ENCODE measurements at regions not wholly inside any gene's neighbourhood (a gene's known extent, or its start where the extent isn't known, plus 50 kb on each side); places are given as distances from the start of the nearest gene placed in this dataset.

DNA sequence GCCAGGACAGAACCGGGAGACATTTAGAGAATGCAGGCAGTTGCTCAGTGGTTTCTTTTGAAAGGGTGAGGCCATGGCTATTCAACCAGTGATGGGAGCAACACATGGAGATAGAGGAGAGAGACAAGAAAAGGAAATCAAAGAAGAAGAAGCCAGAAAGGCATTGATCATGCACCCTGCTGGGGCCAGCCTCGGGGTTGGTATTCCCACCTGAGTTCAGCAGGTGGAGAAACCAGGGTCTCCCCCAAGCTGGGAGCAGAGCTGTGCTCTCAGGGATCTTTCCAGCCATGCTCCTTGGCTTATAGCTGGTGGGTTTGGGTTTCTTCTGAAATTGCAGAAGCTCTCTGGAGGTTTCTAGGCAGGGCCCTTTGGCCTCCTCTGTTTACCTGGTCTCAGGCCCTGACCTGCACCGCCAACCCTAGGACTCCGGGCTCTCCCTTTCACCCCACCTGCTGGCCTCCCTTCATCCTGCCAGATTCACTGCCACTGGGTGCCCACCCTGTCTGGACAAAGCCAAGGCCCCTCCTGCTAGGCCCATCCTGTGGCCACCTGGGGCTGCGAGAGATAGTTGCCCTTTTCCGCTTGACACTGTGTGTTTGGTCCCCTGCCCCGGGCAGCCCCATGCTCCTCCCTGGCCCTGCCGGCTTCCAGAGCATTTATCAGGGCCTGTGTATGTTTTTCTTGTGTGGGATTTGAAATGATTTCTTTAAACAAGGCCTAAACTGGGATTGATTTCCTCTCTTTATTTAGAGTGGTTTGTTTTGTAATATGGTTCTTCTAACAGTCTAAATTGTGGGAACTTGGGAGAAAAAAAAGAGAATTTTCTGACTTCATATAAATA is 126.7 kb downstream of the DDX1 start:
- Histone ChIP-seq H4K20me1 (ENCODE audit: insufficient read depth) (no peaks in the 10 kb centered on the region), H3K4me3 (ENCODE audit: low read length) (no peak overlapping the region), H3K36me3 (ENCODE audit: insufficient read depth, low read length) (no peaks in the 10 kb centered on the region), H3K27ac (ENCODE audit: low read length) (no peak overlapping the region), H3K9me3 (ENCODE audit: low read length) (no peaks in the 10 kb centered on the region), H3K79me2 (replicated peaks; ENCODE audit: insufficient read depth, low read length) (no peaks in the 10 kb centered on the region), H3K9me2 (ENCODE audit: insufficient read depth, low read length) (no peaks in the 10 kb centered on the region), H3K4me2 (ENCODE audit: low read length) (no peak overlapping the region), H3K27me3 (ENCODE audit: insufficient read depth, low read depth, low read length) (no peaks in the 10 kb centered on the region), H3F3A (ENCODE audit: insufficient read depth, low read length, poor library complexity, severe bottlenecking) (no peaks in the 10 kb centered on the region), H2AFZ (ENCODE audit: low read depth, low read length) (no peak overlapping the region), H3K9ac (ENCODE audit: low read length) (no peak overlapping the region)
- TF ChIP-seq TAF1 (IDR thresholded peaks at IDR 0.05; ENCODE audit: low read depth): no peak
- TF ChIP-seq EP300 (conservative IDR thresholded peaks at IDR 0.05; ENCODE audit: poor library complexity, severe bottlenecking): no peak
- no peak for TF ChIP-seq RAD21 (conservative IDR thresholded peaks at IDR 0.05)
- TF ChIP-seq MXI1 (conservative IDR thresholded peaks at IDR 0.05; ENCODE audit: poor library complexity, severe bottlenecking): no peak
- no peak for TF ChIP-seq SMC3 (conservative IDR thresholded peaks at IDR 0.05; ENCODE audit: poor library complexity)
- TF ChIP-seq POLR2AphosphoS5 (IDR thresholded peaks at IDR 0.05): no peak
- TF ChIP-seq REST (IDR thresholded peaks at IDR 0.05; ENCODE audit: borderline replicate concordance): no peak
- TF ChIP-seq, protein P1, sequence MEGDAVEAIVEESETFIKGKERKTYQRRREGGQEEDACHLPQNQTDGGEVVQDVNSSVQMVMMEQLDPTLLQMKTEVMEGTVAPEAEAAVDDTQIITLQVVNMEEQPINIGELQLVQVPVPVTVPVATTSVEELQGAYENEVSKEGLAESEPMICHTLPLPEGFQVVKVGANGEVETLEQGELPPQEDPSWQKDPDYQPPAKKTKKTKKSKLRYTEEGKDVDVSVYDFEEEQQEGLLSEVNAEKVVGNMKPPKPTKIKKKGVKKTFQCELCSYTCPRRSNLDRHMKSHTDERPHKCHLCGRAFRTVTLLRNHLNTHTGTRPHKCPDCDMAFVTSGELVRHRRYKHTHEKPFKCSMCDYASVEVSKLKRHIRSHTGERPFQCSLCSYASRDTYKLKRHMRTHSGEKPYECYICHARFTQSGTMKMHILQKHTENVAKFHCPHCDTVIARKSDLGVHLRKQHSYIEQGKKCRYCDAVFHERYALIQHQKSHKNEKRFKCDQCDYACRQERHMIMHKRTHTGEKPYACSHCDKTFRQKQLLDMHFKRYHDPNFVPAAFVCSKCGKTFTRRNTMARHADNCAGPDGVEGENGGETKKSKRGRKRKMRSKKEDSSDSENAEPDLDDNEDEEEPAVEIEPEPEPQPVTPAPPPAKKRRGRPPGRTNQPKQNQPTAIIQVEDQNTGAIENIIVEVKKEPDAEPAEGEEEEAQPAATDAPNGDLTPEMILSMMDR (IDR thresholded peaks at IDR 0.05; ENCODE audit: poor library complexity, severe bottlenecking): no peak
- no peak for TF ChIP-seq EZH2 (IDR thresholded peaks at IDR 0.05; ENCODE audit: borderline replicate concordance, insufficient read depth, low read length, poor library complexity, severe bottlenecking)

DNA sequence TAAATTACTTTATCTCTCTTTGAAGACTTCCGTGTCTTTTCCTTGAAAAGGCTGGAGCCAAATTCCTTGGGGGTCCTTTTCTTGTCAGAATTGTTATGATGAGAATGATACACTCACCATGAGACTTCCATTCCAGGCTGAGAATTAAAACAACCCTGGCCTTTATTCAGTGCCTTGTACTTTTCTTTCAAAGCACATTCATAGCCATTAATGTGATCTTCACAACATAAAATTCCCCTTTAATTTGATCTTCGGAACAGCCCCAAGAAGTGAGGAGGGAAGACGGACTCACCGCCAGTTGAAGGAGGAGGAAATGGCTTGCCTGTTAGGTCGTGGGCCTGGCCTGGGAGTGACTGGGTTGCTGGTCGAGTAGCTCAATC is 127.3 kb downstream of the DDX1 start:
- Histone ChIP-seq H3K27me3 (ENCODE audit: insufficient read depth, low read depth, low read length) (no peaks in the 10 kb centered on the region), H3K27ac (ENCODE audit: low read length) (no peak overlapping the region), H3K36me3 (ENCODE audit: insufficient read depth, low read length) (no peaks in the 10 kb centered on the region), H3K4me2 (ENCODE audit: low read length) (no peak overlapping the region), H3K4me3 (ENCODE audit: low read length) (no peak overlapping the region), H3K9me2 (ENCODE audit: insufficient read depth, low read length) (no peaks in the 10 kb centered on the region), H4K20me1 (ENCODE audit: insufficient read depth) (no peaks in the 10 kb centered on the region), H3K9me3 (ENCODE audit: low read length) (no peaks in the 10 kb centered on the region), H3F3A (ENCODE audit: insufficient read depth, low read length, poor library complexity, severe bottlenecking) (no peaks in the 10 kb centered on the region), H3K79me2 (replicated peaks; ENCODE audit: insufficient read depth, low read length) (no peaks in the 10 kb centered on the region), H3K9ac (ENCODE audit: low read length) (no peak overlapping the region), H2AFZ (ENCODE audit: low read depth, low read length) (no peak overlapping the region)
- TF ChIP-seq REST (IDR thresholded peaks at IDR 0.05; ENCODE audit: borderline replicate concordance): no peak
- no peak for TF ChIP-seq TAF1 (IDR thresholded peaks at IDR 0.05; ENCODE audit: low read depth)
- no peak for TF ChIP-seq EP300 (conservative IDR thresholded peaks at IDR 0.05; ENCODE audit: poor library complexity, severe bottlenecking)
- TF ChIP-seq SMC3 (conservative IDR thresholded peaks at IDR 0.05; ENCODE audit: poor library complexity): no peak
- TF ChIP-seq EZH2 (IDR thresholded peaks at IDR 0.05; ENCODE audit: borderline replicate concordance, insufficient read depth, low read length, poor library complexity, severe bottlenecking): no peak
- TF ChIP-seq, protein P1 (IDR thresholded peaks at IDR 0.05; ENCODE audit: poor library complexity, severe bottlenecking): no peak
- no peak for TF ChIP-seq MXI1 (conservative IDR thresholded peaks at IDR 0.05; ENCODE audit: poor library complexity, severe bottlenecking)
- TF ChIP-seq POLR2AphosphoS5 (IDR thresholded peaks at IDR 0.05): no peak
- TF ChIP-seq RAD21 (conservative IDR thresholded peaks at IDR 0.05): no peak
